Posterior vena cava (tissue), 2 donors: ENCODE measurements at regions not wholly inside any gene's neighbourhood (a gene's known extent, or its start where the extent isn't known, plus 50 kb on each side); places are given as distances from the start of the nearest gene placed in this dataset.
"Not testable (repeated sequence)": the region's sequence is repeated elsewhere in the genome, so short reads cannot be mapped to it uniquely, and the experiment has no call there.

ENCODE experiments used
- DNase-seq: peaks from one replicate; pipeline ENCODE4 v3.0.0-alpha.2; 2020; ENCODE audit warnings: low spot score
- intact Hi-C, 2 donors: fragments of 100-400 bp; cut with DNase I; formaldehyde crosslinking; loops; one replicate each; pipeline versions ENCODE4 v1.14.1 to v1.14.2; 2022 to 2023
- donor health status: DM: yes; HTN: yes; CAD: no.
- donor health status: DM: yes; HTN: yes; CAD: no.

DNA sequence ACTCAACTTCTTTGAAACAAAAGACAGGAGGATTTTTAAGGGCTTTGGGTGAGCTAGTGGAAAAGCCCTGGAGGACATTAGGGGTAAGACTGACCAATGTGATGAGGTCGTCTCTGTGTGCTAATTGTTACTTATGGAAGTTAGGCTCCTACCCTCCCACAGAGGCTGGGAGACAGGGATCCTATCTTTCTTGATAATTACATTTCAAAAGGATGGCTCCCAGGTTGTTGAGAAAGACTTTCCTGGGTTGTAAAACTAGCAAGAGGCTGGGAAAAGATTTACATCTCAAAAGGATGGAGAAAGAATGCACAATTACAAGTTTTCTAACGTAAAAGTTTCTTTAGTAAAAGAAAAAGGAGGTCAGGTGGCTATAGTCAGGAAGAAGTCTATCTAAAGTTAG, 605.8 kb upstream of the GOT2 start:
- no peak for DNase-seq
- intact Hi-C loops: no loop called here

DNA sequence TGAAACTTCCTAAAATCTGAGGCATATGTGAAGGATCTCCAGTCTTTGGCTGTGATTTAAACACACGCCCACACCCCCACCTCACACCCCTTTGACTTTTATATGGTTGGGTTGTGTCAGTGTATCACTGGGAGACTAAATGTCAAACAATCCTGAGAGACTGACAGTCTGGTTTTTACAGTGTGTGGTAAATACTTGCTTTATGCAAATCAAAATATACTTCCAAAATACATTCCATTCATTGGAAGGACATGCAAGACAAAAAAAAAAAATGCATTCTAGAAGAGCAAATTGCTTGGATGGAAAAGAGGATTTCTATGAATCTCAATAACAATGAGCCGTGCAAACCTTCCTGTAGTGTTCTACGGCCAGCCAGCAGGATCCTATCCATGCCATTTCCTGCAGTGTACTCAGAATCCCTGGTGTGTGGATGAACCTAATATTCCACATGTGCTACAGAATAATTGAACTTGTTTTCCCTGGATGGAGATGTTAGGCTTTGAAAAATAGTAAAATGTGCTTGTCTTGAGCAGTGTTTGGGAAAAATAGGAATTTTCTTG, 602.1 kb upstream of the GOT2 start:
- intact Hi-C loops: no loop called here
- DNase-seq: no peak

DNA sequence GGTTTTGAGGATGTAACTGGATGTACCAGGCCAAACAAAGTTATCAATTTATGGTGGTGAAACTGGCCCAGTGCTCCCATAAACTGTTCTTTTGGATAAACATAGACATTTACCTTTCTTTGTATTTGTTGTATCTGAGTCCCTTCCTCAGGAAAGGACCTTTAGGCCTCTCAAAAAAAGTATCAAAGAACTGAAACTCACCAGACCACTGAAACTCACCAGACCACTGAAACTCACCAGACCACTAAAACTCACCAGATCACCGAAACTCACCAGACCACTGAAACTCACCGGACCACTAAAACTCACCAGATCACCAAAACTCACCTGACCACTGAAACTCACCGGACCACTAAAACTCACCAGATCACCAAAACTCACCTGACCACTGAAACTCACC, 597.6 kb upstream of the GOT2 start:
- intact Hi-C loops, DNase-seq: not testable (repeated sequence)

DNA sequence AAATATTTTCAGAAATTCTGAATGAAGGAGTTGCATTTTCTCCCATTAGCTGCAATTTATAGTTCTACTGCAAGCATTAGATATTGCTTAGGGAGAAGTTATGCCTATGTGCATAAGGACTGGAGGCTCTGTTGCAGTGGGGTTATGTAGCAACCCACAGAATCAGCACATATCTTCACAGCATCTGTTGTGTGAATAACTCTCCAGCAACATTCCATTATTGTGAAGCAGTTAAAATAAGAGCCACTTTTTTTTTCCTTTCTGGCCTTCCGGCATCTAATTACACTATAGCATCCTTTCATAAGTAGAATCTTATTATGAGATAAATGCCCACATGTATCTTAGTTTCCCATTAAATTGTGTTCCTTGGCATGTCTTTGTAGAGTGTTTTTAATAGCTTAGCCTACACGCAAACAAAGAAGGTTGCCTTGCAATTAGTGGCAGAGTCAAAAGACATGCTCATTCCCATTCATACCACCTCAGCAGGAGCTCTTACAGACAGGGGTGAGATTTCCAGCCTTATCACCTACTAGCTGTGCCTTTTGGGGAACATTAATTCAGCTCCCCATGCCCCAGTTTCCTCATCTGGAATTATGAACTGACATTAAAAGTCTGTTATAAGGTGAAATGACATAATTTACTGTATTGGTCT, 596.0 kb upstream of the GOT2 start:
- intact Hi-C loops: no loop called here
- DNase-seq: no peak

DNA sequence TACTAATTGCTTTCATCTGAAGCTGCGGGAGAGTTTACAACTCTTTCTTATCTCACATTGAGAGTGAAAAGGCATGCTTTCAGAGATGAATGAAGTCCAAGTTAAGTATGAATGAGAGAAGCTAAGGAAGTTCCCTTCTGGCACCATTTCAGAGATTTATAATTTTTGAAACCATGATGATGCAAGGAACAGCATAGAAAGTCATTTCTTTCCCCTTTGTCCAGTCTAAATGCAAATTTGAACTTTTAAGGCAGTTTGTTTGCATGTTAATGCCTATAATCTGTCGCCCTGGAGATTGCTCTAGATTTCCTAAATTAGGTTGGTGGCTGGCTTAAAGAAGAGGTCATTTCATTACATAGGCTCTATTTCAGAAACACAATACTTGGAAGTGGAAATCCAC, 594.8 kb upstream of the GOT2 start:
- DNase-seq: no peak
- intact Hi-C loops: no loop called here

DNA sequence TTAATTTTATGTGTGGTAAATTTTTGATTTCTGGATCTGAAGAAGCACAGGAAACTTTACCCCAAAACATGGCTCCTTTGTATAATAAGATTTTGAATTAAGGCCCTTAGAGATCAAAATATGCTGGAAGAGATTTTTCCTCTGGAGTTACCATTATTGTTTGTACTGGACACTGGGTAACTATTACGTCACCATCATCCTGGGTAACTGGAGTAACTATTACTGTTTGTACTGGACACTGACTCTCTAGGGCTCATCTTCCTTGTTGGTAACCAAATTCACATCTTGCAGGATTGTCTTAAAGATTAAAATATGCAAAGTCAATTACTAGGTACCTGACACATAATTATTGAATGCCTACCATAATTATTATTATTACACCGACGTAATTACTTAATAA, 593.8 kb upstream of the GOT2 start:
- DNase-seq: no peak
- intact Hi-C loops: no loop called here

DNA sequence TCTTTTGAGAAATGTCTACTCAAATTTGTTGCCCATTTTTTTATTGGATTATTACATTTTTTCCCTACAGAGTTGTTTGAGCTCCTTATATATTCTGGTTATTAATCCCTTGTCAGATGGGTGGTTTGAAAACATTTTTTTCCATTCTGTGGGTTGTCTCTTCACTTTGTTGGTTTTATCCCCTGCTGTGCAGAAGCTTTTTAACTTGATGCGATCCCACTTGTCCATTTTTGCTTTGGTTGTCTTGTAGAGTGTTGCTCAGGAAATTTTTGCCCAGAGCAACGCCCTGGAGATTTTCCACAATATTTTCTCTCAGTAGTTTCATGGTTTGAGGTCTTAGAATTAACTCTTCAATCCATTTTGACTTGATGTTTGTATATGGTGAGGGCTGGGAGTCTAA, 592.8 kb upstream of the GOT2 start:
- intact Hi-C loops: no loop called here
- DNase-seq: no peak

DNA sequence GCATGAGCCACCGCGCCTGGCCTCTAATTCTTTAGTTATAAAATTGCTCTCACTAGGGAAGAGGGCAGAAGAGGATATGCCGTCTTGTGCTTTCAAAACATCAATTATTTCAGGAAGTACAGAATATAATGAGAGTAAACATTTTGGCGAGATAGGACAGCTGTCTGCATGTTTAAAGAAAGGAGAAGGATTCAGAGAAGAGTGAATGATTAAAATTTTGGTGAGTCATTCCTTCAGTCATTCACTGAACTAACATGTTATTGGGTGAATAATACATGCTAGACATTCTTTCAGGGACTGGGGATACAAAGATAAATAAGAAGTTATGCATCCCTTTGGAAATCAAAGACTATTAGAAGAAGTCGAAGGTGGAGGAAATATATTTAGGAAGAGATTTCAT, 590.3 kb upstream of the GOT2 start:
- intact Hi-C loops: no loop called here

DNA sequence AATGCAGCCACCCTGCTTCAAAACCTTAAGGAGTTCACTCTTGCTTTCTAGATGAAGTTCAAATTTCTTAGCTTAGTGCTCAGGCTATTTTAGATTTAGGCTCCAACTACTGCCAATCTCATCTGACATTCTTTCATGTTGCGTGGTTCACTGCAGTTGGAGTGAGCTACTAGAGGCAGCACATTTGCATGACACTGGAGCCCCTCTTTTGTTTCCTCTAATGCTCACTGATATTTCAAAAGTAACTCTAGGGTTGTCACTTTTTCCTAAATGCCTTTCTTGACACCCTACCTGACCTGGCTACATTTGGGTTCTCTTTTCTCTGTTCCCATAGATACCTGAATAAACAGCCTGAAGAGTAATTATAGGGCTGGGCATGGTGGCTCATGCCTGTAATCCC, 586.5 kb upstream of the GOT2 start:
- intact Hi-C loops: no loop called here
- DNase-seq: no peak

More for the DNA sequence above, 590.3 kb upstream of the GOT2 start:
- no peak for DNase-seq

DNA sequence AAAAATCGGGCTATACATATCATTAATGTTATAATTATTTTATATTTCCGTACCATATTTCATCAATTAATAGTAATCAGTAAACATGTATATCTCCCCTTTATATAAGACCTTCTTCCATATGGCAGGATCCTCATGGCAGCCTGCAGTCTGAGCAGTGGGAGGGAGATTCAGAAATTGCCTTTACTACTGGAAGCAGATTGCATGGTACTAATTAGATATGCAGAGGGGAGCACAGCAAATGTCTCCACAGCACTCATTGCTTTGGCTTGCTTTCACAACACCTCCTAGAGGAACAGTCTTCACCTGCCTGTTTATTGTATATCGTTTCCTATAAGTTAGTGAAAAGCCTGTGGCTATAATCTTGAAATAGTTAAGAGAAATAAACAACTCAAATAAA, 585.8 kb upstream of the GOT2 start:
- intact Hi-C loops: no loop called here
- DNase-seq: no peak

DNA sequence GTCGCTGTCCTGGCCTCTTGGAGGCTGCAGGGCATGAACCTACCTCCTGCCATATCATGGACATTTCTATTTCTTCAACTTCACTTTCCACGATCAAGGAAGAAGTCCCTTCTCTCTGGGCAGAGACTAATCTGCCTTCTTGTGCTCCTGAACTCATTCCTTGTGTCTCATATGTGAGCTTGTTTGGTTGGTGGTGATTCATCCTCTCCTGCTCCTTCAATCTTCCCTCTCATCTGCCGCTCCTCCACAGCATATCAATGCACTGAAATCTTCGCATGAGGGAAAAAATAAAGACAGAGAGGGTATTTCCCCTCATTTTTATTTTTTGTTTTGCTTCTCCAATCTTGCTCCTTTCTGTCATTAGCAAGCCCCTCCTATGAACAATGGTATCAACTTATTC, 571.7 kb upstream of the GOT2 start:
- intact Hi-C loops: no loop called here

DNA sequence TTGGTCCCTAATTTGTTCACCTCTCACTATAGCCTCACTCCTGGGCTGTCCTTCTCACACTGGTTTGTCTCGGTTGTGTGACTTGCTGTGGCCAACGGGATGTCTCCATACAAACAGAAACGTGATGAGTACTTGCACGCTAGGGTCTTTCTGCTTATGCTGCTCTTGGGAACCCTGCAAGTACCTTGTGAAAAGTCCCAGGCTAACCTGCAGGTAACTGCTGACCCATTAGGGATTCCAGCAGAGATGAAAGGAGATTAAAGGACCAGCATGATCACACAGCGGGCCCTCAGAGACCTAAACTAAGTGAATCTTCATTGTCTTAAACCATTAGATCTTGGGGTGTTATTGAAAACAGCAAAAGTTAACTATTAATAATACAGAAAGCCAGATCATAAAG, 562.8 kb upstream of the GOT2 start:
- intact Hi-C loops: no loop called here
- no peak for DNase-seq

More for the DNA sequence above, 571.7 kb upstream of the GOT2 start:
- no peak for DNase-seq

DNA sequence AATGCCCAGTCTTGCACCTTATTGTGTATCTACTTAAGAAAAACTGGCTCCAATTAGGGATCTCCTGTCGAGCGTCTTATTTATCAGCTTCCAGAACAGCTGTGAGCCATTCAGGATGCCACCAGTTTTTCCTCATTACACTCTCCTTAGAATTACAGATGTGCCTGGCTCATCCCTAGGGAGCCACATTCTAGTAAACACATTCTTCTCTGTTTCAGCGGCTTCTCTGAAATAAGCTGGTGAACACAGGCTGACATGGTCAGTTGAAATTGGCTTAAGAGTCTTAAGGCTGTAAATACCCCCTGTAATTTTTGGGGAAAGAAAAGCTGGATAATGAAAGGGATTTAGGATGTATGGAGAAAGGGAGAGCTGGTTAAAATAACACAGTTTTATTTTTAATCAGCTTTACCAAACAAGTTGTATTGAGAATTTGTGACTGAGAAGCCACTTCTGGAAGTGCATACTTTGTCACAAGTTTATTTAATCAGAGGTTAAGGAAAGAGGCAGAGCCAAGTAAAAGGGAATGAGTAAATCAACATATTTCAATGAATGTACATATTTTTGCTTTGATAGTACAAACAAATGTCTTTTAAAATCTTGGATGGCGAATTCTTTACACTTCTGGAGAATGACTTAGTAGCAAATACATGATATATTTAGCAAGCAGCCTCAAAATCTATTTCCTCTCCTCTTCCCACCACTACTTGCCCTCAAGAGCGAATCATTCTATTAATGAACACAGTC, 562.0 kb upstream of the GOT2 start:
- intact Hi-C loops: no loop called here
- no peak for DNase-seq

DNA sequence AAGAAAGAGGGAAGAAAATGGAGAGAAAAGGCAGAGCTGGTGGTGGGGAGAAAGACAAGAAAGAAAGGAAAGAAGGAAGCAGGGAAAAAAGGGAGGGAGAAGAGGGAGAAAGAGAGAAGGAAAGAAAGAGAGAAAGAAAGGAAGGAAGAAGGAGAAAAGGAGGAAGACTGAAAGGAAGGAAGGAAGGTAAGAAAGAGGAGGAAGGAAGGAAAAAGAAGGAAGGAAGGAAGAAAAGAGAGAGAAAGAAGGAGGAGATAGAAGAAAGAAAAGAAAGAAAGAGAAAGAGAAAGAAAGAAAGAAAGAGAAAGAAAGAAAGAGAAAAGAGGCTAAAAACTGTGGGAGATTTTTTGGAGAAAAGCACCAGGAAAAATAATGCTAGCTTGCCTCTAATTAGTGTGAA, 561.4 kb upstream of the GOT2 start:
- intact Hi-C loops: no loop called here
- DNase-seq: no peak

DNA sequence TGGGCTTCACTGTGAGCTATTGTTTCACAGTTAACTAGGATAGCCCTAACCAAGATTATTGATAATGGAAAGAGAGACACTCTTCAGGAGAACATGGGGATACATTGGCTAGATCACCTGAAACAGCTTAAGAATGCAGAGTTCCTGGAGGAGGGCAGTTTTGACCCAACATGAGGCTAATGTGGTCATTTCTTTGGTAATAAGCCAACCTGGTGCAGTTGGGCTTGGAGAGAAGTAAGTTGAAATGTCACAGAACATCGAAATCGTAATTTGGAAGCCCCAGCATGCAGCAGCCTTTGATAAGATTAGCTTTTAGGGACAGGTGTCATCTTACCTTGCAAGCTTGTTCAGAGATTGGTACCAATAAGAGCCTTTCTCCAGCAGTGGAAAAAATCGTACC, 556.6 kb upstream of the GOT2 start:
- intact Hi-C loops: no loop called here

DNA sequence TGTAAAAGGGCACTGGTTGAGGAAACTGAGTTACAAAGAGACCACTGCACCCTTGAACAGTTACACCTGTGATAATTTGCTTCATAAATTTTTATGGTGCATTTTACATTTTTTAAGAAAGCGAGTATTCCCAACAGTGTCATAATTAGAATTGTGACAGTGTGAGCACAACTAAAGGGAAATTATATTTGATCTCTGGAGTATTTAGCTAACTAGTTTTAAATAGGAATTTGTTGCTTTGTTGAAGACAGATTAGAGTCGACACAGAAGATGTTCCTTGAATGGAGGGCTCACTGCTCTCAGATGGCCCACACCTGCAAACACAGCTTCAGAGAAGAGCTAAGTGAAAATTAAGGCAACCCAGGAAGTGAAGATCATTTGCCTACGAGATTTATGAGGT, 555.0 kb upstream of the GOT2 start:
- intact Hi-C loops: no loop called here
- DNase-seq: no peak

More for the DNA sequence above, 556.6 kb upstream of the GOT2 start:
- no peak for DNase-seq

DNA sequence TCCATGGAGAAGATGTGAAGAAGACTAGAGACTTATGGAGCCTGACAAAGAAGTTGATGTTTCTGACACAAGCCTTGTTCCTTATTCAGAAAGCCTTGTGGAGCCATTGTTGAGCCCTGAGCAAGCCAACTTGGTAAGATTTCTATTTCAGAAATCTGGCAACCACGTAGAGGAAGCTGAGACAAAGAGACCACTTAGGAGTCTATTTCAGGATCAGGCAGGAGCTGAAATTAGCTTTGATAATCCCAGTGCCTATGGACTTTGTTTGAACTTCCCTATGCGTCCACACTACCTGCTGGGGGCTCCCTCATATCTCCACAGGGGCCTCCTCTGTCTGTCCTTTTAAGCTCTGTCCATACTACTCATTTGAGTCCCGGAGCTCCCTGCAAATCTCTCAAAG, 540.0 kb upstream of the GOT2 start:
- intact Hi-C loops: no loop called here
- no peak for DNase-seq

DNA sequence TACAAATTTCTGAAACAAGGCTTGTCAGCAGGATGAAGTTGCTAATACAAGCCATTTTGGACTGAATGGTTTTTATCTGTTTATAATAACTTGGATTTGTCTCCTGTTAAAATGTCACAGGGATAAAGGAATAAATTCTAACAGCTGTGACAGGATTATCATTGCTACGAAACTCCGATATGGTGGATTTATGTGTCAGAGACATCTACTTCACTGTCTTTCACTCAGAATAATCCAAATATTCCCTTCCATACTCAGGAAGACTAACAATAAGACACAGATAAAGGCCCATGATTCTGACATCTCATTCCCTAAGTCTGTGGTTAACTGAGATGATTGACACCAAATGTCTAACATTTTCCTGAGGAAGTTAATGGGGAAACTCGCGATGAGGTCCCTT, 529.8 kb upstream of the GOT2 start:
- DNase-seq: no peak
- intact Hi-C loops: no loop called here

DNA sequence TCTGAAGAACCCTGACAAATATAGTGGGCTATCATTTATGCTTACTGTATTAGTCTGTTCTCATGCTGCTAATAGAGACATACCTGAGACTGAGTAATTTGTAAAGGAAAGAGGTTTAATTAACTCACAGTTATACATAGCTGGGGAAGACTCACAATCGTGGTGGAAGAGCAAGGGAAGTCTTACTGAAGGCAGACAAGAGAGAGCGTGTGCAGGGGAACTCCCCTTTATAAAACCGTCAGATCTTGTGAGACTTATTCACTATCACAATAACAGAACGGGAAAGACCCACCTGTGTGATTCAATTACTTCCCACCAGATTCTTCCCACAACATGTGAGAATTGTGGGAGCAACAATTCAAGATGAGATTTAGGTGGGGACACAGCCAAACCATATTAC, 526.8 kb upstream of the GOT2 start:
- no peak for DNase-seq
- intact Hi-C loops: no loop called here

DNA sequence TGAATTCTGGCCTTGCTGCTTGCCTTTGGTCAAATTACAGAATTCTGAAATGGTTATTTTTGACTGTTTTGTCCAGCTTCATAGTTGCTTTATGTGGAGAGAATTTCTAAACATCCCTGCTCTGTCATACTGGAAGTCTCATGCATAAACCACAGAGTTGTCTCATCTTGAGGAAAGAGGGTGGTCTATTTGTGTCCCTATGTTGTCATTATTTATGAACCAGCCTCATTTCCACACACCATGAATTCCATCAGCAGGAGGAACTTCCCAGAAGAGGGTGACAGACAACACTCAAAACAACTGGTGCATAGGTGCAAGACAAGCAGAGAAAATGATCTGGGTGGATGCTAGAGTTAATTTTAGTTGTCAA, 525.8 kb upstream of the GOT2 start:
- no peak for DNase-seq
- intact Hi-C loops: no loop called here
